H1 (cell line): ENCODE measurements at regions not wholly inside any gene's neighbourhood (a gene's known extent, or its start where the extent isn't known, plus 50 kb on each side); places are given as distances from the start of the nearest gene placed in this dataset.

Experiments used
- CHD1 ChIP-seq: IDR thresholded peaks from 2 replicates; pipeline ENCODE4 v1.6.1; 2012; ENCODE audit warnings: low read depth, low read length, improper control_type of control experiment
- MAFK ChIP-seq: IDR thresholded peaks from 2 replicates; pipeline ENCODE4 v1.6.1; 2012; ENCODE audit warnings: low read depth, mild to moderate bottlenecking, improper control_type of control experiment, low read length
- NANOG ChIP-seq: IDR thresholded peaks from 2 replicates; pipeline ENCODE4 v1.6.1; 2011; ENCODE audit warnings: low read length, low read depth, mild to moderate bottlenecking, inconsistent platforms; ENCODE audit not compliant: insufficient read depth, poor library complexity, severe bottlenecking
- PHF8 ChIP-seq: fragments of 200-600 bp; sonication (generic); conservative IDR thresholded peaks from 2 replicates; pipeline ENCODE4 v1.7.1; 2012; ENCODE audit warnings: low read depth, mild to moderate bottlenecking, inconsistent platforms, low read length, moderate library complexity
- POU5F1 ChIP-seq: IDR thresholded peaks from 2 replicates; pipeline ENCODE4 v1.6.1; 2011; ENCODE audit warnings: low read depth, mild to moderate bottlenecking, low read length, moderate library complexity
- TAF7 ChIP-seq: optimal IDR thresholded peaks from 2 replicates; pipeline ENCODE3; 2011; ENCODE audit warnings: low read depth, mild to moderate bottlenecking, inconsistent platforms, low read length, moderate library complexity, borderline replicate concordance
- YY1 ChIP-seq: IDR thresholded peaks from 2 replicates; pipeline ENCODE4 v1.6.1; 2011; ENCODE audit warnings: low read depth, mild to moderate bottlenecking, low read length
- TF ChIP-seq, protein P1 (sequence below): IDR thresholded peaks from 2 replicates; pipeline ENCODE4 v1.6.1; 2011; ENCODE audit warnings: low read length, improper control_type of control experiment

DNA sequence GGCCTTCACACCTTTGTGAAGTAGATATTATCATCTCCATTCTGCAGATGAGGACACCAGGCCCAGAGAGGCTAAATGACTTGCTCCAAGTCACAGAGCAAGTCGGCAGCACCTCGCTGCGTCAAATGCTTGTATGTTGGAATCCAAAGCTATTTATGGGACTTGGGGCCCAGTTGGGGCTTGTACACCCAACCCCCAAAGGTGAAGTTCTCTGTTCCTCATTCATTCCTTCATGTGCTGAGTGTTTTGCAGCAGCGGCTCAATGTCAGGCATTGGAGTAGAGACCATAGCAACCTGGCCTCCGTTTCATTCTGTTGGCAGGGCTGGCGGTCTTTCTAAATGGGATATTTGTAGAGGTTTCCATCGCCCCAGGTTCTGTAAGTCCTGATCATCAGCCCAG, 113.4 kb upstream of the SLC25A33 start (continued):
- TF ChIP-seq POU5F1 = no peak
- no peak for TF ChIP-seq CHD1
- TF ChIP-seq TAF7 = no peak
- TF ChIP-seq NANOG = no peak
- TF ChIP-seq YY1 = no peak
- no peak for TF ChIP-seq MAFK
- TF ChIP-seq, protein P1, sequence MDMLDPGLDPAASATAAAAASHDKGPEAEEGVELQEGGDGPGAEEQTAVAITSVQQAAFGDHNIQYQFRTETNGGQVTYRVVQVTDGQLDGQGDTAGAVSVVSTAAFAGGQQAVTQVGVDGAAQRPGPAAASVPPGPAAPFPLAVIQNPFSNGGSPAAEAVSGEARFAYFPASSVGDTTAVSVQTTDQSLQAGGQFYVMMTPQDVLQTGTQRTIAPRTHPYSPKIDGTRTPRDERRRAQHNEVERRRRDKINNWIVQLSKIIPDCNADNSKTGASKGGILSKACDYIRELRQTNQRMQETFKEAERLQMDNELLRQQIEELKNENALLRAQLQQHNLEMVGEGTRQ = no peak
- no peak for TF ChIP-seq PHF8
- TF ChIP-seq, all 59 proteins: peak for 0
